Hepatocyte (in vitro differentiated cells): ENCODE measurements at regions not wholly inside any gene's neighbourhood (a gene's known extent, or its start where the extent isn't known, plus 50 kb on each side); places are given as distances from the start of the nearest gene placed in this dataset.
"Not testable (repeated sequence)": the region's sequence is repeated elsewhere in the genome, so short reads cannot be mapped to it uniquely, and the experiment has no call there.

Source experiments
- EZH2 ChIP-seq: fragments of 200-600 bp; sonication (generic); IDR thresholded peaks from 2 replicates; pipeline ENCODE4 v1.6.1; 2016; ENCODE audit warnings: antibody characterized with exemption, mild to moderate bottlenecking, borderline replicate concordance
- TF ChIP-seq, protein P1 (sequence below): fragments of 200-600 bp; sonication (generic); IDR thresholded peaks from 2 replicates; pipeline ENCODE4 v1.5.1; 2016; ENCODE audit warnings: antibody characterized with exemption, mild to moderate bottlenecking; ENCODE audit not compliant: poor library complexity

DNA sequence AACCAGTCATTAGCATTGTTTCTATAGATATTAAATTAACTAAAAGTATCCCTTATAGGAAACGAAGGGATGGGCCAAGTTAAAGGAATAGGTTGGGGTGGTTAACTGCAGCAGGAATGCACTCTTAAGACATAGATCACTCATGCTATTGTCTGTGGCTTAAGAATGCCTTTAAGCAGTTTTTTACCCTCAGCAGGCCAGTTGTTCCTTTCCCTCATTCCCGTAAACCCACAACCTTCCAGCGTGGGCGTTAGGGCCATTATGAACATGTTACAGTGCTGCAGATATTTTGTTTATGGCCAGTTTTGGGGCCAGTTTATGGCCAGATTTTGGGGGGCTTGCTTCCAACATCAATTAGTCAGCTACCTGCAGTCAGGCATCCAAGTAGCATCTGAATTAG lies 767.0 kb downstream of the LUZP2 start:
- TF ChIP-seq, protein P1, sequence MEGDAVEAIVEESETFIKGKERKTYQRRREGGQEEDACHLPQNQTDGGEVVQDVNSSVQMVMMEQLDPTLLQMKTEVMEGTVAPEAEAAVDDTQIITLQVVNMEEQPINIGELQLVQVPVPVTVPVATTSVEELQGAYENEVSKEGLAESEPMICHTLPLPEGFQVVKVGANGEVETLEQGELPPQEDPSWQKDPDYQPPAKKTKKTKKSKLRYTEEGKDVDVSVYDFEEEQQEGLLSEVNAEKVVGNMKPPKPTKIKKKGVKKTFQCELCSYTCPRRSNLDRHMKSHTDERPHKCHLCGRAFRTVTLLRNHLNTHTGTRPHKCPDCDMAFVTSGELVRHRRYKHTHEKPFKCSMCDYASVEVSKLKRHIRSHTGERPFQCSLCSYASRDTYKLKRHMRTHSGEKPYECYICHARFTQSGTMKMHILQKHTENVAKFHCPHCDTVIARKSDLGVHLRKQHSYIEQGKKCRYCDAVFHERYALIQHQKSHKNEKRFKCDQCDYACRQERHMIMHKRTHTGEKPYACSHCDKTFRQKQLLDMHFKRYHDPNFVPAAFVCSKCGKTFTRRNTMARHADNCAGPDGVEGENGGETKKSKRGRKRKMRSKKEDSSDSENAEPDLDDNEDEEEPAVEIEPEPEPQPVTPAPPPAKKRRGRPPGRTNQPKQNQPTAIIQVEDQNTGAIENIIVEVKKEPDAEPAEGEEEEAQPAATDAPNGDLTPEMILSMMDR = not testable (repeated sequence)
- not testable (repeated sequence) for TF ChIP-seq EZH2
